ENCODE measurements at regions not wholly inside any gene's neighbourhood (a gene's known extent, or its start where the extent isn't known, plus 50 kb on each side); places are given as distances from the start of the nearest gene placed in this dataset.

DNA sequence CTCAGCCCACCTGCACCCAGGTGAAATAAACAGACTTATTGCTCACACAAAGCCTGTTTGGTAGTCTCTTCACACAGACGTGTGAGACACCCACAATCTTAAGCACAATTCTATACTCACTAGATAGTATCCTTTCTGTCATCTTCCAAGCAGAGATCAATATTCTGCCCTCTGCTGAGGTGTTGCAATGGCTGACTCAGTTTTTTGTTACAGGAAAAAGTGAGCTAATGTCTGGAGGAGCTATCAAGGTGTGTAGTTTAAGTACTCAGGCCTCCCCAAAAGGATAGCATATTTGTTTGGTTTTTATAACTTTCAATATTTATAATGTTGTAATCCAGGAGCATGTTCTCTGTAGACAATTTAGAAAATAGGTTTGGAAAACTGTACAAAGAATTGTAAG lies 775.2 kb upstream of the POU3F4 start:
- TF ChIP-seq ELF4 (IDR thresholded peaks at IDR 0.05), result no peak
- TF ChIP-seq NFRKB (IDR thresholded peaks at IDR 0.05), result no peak
- no peak for TF ChIP-seq TARDBP (IDR thresholded peaks at IDR 0.05)
- TF ChIP-seq SUZ12 (IDR thresholded peaks at IDR 0.05), result no peak
- no peak for TF ChIP-seq ARNT (IDR thresholded peaks at IDR 0.05)
- no peak for TF ChIP-seq FOXM1 (IDR thresholded peaks at IDR 0.05; ENCODE audit: borderline replicate concordance)
- TF ChIP-seq, protein P1, sequence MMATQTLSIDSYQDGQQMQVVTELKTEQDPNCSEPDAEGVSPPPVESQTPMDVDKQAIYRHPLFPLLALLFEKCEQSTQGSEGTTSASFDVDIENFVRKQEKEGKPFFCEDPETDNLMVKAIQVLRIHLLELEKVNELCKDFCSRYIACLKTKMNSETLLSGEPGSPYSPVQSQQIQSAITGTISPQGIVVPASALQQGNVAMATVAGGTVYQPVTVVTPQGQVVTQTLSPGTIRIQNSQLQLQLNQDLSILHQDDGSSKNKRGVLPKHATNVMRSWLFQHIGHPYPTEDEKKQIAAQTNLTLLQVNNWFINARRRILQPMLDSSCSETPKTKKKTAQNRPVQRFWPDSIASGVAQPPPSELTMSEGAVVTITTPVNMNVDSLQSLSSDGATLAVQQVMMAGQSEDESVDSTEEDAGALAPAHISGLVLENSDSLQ (IDR thresholded peaks at IDR 0.05), result no peak
- TF ChIP-seq FOXK2 (IDR thresholded peaks at IDR 0.05), result no peak
- TF ChIP-seq CTBP1 (IDR thresholded peaks at IDR 0.05; ENCODE audit: borderline replicate concordance), result no peak
- no peak for TF ChIP-seq LEF1 (IDR thresholded peaks at IDR 0.05; ENCODE audit: borderline replicate concordance)
- no peak for TF ChIP-seq BHLHE40 (IDR thresholded peaks at IDR 0.05; ENCODE audit: borderline replicate concordance)
- no peak for TF ChIP-seq FOXA1 (IDR thresholded peaks at IDR 0.05)
